ENCODE measurements at regions not wholly inside any gene's neighbourhood (a gene's known extent, or its start where the extent isn't known, plus 50 kb on each side); places are given as distances from the start of the nearest gene placed in this dataset.

GRCh38 chr3:177959188-177959587, 577.0 kb upstream of the KCNMB2 start:
- FAIRE-seq (no peak), DNase-seq (ENCODE audit: low read depth in 1 of 2, low spot score in 2 of 2) (no peak)
- Histone ChIP-seq H2AK5ac (ENCODE audit: low read depth, low read length) (no peak overlapping the region), H3K4me2 (ENCODE audit: insufficient read depth in 1 of 2, low read depth in 2 of 2, low read length in 2 of 2) (no peak overlapping the region), H3K18ac (ENCODE audit: extremely low read depth, low read length) (no peak overlapping the region), H3K79me2 (ENCODE audit: control insufficient read depth in 1 of 2, insufficient read depth in 2 of 2, low read length in 2 of 2) (no peaks in the 10 kb centered on the region), H4K8ac (ENCODE audit: extremely low read depth, insufficient read depth, low read length) (no peak overlapping the region), H3K79me1 (ENCODE audit: low read depth, low read length) (no peaks in the 10 kb centered on the region), H2BK20ac (ENCODE audit: low read length) (no peak overlapping the region), H2BK5ac (ENCODE audit: low read depth, low read length) (no peak overlapping the region), H3K9me3 (ENCODE audit: insufficient read depth in 2 of 2, low read depth in 1 of 2, low read length in 1 of 2) (no peaks in the 10 kb centered on the region), H3K36me3 (ENCODE audit: control insufficient read depth in 2 of 4, insufficient read depth in 4 of 4, low read length in 3 of 4) (no peaks in the 10 kb centered on the region), H3K14ac (ENCODE audit: insufficient read length) (no peak overlapping the region), H3K4me3 (ENCODE audit: extremely low read depth in 1 of 4, insufficient read depth in 2 of 4, low read depth in 3 of 4, low read length in 4 of 4) (no peak overlapping the region), H2BK15ac (ENCODE audit: low read length) (no peak overlapping the region), H3K56ac (replicated peaks; ENCODE audit: insufficient read length, low read depth, low read length) (no peak overlapping the region), H2BK12ac (ENCODE audit: low read depth, low read length) (no peak overlapping the region), H3K27ac (ENCODE audit: low read depth, low read length) (no peak overlapping the region), H4K91ac (replicated peaks; ENCODE audit: insufficient read length, low read length) (no peak overlapping the region), H2BK120ac (replicated peaks; ENCODE audit: low read depth, low read length) (no peak overlapping the region), H2AFZ (ENCODE audit: low read length) (no peak overlapping the region), H3K23ac (ENCODE audit: insufficient read length) (no peak overlapping the region), H3K23me2 (ENCODE audit: low read depth, low read length) (no peaks in the 10 kb centered on the region), H3K4me1 (replicated peaks in 1 of 4; ENCODE audit: control insufficient read depth in 3 of 4, insufficient read depth in 4 of 4, low read length in 3 of 4) (no peaks in the 10 kb centered on the region), H3K27me3 (replicated peaks in 1 of 4; ENCODE audit: control insufficient read depth in 3 of 4, extremely low read depth in 1 of 4, insufficient read depth in 3 of 4, low read length in 3 of 4) (no peaks in the 10 kb centered on the region), H3K4ac (replicated peaks; ENCODE audit: insufficient read length, low read depth, low read length) (no peak overlapping the region), H4K20me1 (replicated peaks in 1 of 2; ENCODE audit: control insufficient read depth in 1 of 2, insufficient read depth in 2 of 2, low read length in 2 of 2) (no peaks in the 10 kb centered on the region), H3K9ac (replicated peaks in 1 of 4; ENCODE audit: extremely low read depth in 1 of 4, low read depth in 3 of 4, low read length in 3 of 4) (no peak overlapping the region), H4K5ac (ENCODE audit: insufficient read length, low read depth, low read length) (no peak overlapping the region)
- WGBS, 2 experiments (ENCODE audit: extremely low coverage in 1 of 2, insufficient coverage in 1 of 2, insufficient read length in 1 of 2, insufficient replicate concordance in 2 of 2, low coverage in 1 of 2, low lambda C conversion rate in 2 of 2, missing lambda C conversion rate in 1 of 2) = 83% methylated on average over 5 of the region's 5 CpGs; no CpG with 5 or more reads in 1 of the 2 experiments
- CTCF ChIA-PET (ENCODE audit: partially characterized antibody) = no interaction called here
- TF ChIP-seq ZNF274 (IDR thresholded peaks at IDR 0.05; ENCODE audit: borderline replicate concordance, extremely low read depth, low read length) (no peak), SRF (IDR thresholded peaks at IDR 0.05; ENCODE audit: low read depth, low read length) (no peak), CTCF (IDR thresholded peaks at IDR 0.05; ENCODE audit: control extremely low read depth in 1 of 3, insufficient read depth in 1 of 3, low read depth in 1 of 3, low read length in 3 of 3) (no peak), TCF12 (IDR thresholded peaks at IDR 0.05; ENCODE audit: low read depth, low read length) (no peak)
- POLR2A ChIA-PET (ENCODE audit: partially characterized antibody) = no interaction called here
